Spleen (tissue), 7 donors: ENCODE measurements at regions not wholly inside any gene's neighbourhood (a gene's known extent, or its start where the extent isn't known, plus 50 kb on each side); places are given as distances from the start of the nearest gene placed in this dataset.

Source experiments
- POLR2A ChIP-seq, 3 donors: fragments of 450-650 bp; IDR thresholded peaks; one replicate each; pipeline ENCODE4 v1.5.1; 2017; ENCODE audit warnings: antibody characterized with exemption in 3 of 3, mild to moderate bottlenecking in 1 of 3
- POLR2AphosphoS5 ChIP-seq, 3 donors: sonication (generic); formaldehyde crosslinking; IDR thresholded peaks; one replicate each; pipeline ENCODE4 v1.5.1; 2017; ENCODE audit warnings: antibody characterized with exemption in 3 of 3
- TF ChIP-seq, protein P1 (sequence below), 11 experiments: fragments of 200-600 bp in 7 of 11; fragments of 450-650 bp in 4 of 11; sonication (generic) in 4 of 11; IDR thresholded peaks in 8 of 11; conservative IDR thresholded peaks in 3 of 11; 1 replicate in 7 of 11; 2 replicates in 4 of 11; pipeline versions ENCODE4 v1.4.0 to v1.8.0; 2016 to 2021; ENCODE audit warnings: antibody characterized with exemption in 11 of 11, inconsistent platforms in 4 of 11, mild to moderate bottlenecking in 1 of 11
- donor health status: DM: no; HTN: no; CAD: no; lungs with moderate emphysema.
- donor health status: DM: no; HTN: no; CAD: no.
- donor health status: DM: no; HTN: no; CAD: no.

DNA sequence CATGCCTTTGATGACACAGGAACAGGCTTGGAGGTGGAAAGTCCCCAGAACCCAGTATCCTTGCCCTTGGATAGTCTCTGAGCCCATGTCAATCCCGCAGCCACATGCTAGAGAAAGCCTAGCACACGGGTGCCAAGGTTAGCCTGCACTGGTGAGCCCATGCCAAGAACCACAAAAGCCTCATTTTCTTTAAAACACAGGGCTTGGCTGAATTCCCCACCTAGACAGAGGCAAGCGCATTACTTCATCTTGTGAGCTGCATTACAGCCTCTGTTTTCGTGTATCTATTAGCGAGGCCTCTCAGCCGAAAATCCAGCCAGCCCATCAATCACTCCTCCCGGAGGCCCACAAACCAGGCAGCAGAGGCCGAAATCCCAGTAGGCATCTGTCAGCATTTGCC is 314.9 kb upstream of the AUTS2 start:
- TF ChIP-seq POLR2A (IDR thresholded peaks at IDR 0.05) (no peak), POLR2AphosphoS5 (IDR thresholded peaks at IDR 0.05) (no peak)
- TF ChIP-seq, protein P1, sequence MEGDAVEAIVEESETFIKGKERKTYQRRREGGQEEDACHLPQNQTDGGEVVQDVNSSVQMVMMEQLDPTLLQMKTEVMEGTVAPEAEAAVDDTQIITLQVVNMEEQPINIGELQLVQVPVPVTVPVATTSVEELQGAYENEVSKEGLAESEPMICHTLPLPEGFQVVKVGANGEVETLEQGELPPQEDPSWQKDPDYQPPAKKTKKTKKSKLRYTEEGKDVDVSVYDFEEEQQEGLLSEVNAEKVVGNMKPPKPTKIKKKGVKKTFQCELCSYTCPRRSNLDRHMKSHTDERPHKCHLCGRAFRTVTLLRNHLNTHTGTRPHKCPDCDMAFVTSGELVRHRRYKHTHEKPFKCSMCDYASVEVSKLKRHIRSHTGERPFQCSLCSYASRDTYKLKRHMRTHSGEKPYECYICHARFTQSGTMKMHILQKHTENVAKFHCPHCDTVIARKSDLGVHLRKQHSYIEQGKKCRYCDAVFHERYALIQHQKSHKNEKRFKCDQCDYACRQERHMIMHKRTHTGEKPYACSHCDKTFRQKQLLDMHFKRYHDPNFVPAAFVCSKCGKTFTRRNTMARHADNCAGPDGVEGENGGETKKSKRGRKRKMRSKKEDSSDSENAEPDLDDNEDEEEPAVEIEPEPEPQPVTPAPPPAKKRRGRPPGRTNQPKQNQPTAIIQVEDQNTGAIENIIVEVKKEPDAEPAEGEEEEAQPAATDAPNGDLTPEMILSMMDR (IDR thresholded peaks at IDR 0.05 in 8 of 11, conservative IDR thresholded peaks at IDR 0.05 in 3 of 11) = no peak
